ENCODE measurements at regions not wholly inside any gene's neighbourhood (a gene's known extent, or its start where the extent isn't known, plus 50 kb on each side); places are given as distances from the start of the nearest gene placed in this dataset.

DNA sequence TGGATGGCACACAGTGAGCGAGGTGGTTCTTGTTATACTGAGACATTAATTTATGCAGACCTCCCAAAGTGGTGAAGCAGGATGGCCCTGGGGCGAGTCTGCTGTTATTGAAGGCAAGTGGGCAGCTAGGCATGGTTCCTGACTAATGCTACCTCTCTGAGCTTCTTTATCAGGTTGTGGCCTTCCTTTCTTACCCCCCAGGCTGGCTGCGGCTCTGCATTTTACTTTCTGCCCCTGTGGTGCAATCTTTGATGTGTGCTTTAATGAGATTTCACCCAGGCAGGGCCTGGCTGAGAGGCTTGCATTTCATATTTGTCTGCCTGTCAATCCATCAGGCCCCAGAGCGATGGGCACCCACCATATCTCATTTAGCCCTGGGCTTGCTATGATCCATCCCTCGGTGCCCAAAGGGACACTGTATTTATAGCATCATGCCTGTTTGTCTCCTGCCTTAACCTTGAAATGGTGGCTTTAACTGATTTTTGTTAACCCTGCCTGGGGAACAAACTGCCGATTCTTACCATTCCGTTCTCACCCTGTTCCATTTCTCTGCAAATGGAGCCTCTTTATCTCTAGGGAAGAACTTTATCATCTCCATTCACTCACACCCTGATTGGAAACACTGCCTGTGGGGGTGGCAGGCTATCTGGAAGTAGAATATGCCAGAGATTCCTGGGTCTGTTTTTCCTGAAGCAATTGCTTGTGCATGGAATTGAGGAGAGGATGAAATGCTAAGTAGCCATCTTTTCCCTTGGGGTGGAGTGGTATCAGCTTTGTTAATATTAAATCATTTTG lies 316.2 kb upstream of the THSD7B start:
- no peak overlapping the region for H3K4me2 ChIP-seq
- no peaks in the 10 kb centered on the region for H3K9me3 ChIP-seq
- no peak for ATAC-seq
- no peak for FAIRE-seq
- 25% methylated on average over 7 of the region's 7 CpGs for WGBS (ENCODE audit: missing lambda C conversion rate)
- TF ChIP-seq EHF (CRISPR knock-in tag; IDR thresholded peaks at IDR 0.05) (no peak), NPAS2 (CRISPR knock-in tag; IDR thresholded peaks at IDR 0.05; ENCODE audit: borderline replicate concordance) (no peak), NR3C1 (IDR thresholded peaks at IDR 0.05) (no peak), CHD2 (IDR thresholded peaks at IDR 0.05; ENCODE audit: low read length, partially characterized antibody) (no peak), ZSCAN20 (CRISPR knock-in tag; IDR thresholded peaks at IDR 0.05) (no peak), EHMT2 (IDR thresholded peaks at IDR 0.05; ENCODE audit: low read depth) (no peak), JUNB (IDR thresholded peaks at IDR 0.05) (no peak), SMC3 (IDR thresholded peaks at IDR 0.05) (no peak), MYC (IDR thresholded peaks at IDR 0.05; ENCODE audit: borderline replicate concordance, low read length) (no peak)
- TF ChIP-seq, protein P1, sequence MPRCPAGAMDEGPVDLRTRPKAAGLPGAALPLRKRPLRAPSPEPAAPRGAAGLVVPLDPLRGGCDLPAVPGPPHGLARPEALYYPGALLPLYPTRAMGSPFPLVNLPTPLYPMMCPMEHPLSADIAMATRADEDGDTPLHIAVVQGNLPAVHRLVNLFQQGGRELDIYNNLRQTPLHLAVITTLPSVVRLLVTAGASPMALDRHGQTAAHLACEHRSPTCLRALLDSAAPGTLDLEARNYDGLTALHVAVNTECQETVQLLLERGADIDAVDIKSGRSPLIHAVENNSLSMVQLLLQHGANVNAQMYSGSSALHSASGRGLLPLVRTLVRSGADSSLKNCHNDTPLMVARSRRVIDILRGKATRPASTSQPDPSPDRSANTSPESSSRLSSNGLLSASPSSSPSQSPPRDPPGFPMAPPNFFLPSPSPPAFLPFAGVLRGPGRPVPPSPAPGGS (IDR thresholded peaks at IDR 0.05), result no peak
- TF ChIP-seq, protein P2, sequence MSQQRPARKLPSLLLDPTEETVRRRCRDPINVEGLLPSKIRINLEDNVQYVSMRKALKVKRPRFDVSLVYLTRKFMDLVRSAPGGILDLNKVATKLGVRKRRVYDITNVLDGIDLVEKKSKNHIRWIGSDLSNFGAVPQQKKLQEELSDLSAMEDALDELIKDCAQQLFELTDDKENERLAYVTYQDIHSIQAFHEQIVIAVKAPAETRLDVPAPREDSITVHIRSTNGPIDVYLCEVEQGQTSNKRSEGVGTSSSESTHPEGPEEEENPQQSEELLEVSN (IDR thresholded peaks at IDR 0.05; ENCODE audit: borderline replicate concordance, low read depth), result no peak
- TF ChIP-seq, protein P3, sequence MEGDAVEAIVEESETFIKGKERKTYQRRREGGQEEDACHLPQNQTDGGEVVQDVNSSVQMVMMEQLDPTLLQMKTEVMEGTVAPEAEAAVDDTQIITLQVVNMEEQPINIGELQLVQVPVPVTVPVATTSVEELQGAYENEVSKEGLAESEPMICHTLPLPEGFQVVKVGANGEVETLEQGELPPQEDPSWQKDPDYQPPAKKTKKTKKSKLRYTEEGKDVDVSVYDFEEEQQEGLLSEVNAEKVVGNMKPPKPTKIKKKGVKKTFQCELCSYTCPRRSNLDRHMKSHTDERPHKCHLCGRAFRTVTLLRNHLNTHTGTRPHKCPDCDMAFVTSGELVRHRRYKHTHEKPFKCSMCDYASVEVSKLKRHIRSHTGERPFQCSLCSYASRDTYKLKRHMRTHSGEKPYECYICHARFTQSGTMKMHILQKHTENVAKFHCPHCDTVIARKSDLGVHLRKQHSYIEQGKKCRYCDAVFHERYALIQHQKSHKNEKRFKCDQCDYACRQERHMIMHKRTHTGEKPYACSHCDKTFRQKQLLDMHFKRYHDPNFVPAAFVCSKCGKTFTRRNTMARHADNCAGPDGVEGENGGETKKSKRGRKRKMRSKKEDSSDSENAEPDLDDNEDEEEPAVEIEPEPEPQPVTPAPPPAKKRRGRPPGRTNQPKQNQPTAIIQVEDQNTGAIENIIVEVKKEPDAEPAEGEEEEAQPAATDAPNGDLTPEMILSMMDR (IDR thresholded peaks at IDR 0.05), result no peak
- ChIA-PET POLR2A (no interaction called here), CTCF (interaction anchor here (0.6 to 1.2 kb wide), 2 partner anchors 14 to 747 kb away, joined by 3 to 5 read pairs; no protein-coding TSS in a partner anchor)
- no peak overlapping the region for H3K4me3 ChIP-seq
- H3K4me1 ChIP-seq, result no peaks in the 10 kb centered on the region
- no peak for DNase-seq (ENCODE audit: low read depth in 1 of 2, low spot score in 1 of 2)
- no peak overlapping the region for H3K27ac ChIP-seq

DNA sequence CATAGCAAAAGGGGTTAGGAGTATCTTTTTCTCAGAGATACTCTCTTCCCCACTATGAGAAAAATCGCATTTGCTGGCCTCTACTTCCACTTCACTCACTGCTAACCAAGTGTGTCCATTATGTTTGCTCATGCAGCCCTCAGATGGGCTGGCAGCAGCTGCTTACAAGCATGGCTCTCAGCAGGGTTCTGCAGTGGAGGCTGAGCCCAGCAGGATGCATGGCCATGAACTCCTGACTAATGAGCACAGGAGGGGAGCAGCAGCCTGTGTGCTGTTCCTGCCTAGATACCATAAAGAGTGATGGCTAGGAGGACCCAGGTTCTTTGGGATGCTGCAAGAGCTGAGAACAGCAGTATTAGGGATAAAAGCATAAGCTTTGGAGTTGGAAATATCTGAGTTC lies 316.9 kb upstream of the THSD7B start:
- no peak for FAIRE-seq
- TF ChIP-seq, protein P2 (IDR thresholded peaks at IDR 0.05; ENCODE audit: borderline replicate concordance, low read depth), result no peak
- TF ChIP-seq, protein P4, sequence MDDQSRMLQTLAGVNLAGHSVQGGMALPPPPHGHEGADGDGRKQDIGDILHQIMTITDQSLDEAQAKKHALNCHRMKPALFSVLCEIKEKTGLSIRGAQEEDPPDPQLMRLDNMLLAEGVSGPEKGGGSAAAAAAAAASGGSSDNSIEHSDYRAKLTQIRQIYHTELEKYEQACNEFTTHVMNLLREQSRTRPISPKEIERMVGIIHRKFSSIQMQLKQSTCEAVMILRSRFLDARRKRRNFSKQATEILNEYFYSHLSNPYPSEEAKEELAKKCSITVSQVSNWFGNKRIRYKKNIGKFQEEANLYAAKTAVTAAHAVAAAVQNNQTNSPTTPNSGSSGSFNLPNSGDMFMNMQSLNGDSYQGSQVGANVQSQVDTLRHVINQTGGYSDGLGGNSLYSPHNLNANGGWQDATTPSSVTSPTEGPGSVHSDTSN (IDR thresholded peaks at IDR 0.05), result no peak
- TF ChIP-seq MYC (IDR thresholded peaks at IDR 0.05; ENCODE audit: borderline replicate concordance, low read length) (no peak), MAFK (IDR thresholded peaks at IDR 0.05; ENCODE audit: partially characterized antibody) (no peak), POLR2A (IDR thresholded peaks at IDR 0.05; ENCODE audit: low read length) (no peak), NR3C1 (IDR thresholded peaks at IDR 0.05) (no peak), FOSB (CRISPR knock-in tag; IDR thresholded peaks at IDR 0.05) (no peak), CBX2 (IDR thresholded peaks at IDR 0.05; ENCODE audit: borderline replicate concordance, low read depth) (no peak), TP53 (CRISPR knock-in tag; IDR thresholded peaks at IDR 0.05) (no peak), HEYL (CRISPR knock-in tag; IDR thresholded peaks at IDR 0.05) (no peak), EP300 (IDR thresholded peaks at IDR 0.05) (no peak), FOXS1 (CRISPR knock-in tag; IDR thresholded peaks at IDR 0.05) (no peak), NPAS2 (CRISPR knock-in tag; IDR thresholded peaks at IDR 0.05; ENCODE audit: borderline replicate concordance) (no peak), KDM5A (IDR thresholded peaks at IDR 0.05) (no peak), EHMT2 (IDR thresholded peaks at IDR 0.05; ENCODE audit: low read depth) (no peak), ESRRA (IDR thresholded peaks at IDR 0.05; ENCODE audit: borderline replicate concordance, low read length) (no peak)
- TF ChIP-seq, protein P5, sequence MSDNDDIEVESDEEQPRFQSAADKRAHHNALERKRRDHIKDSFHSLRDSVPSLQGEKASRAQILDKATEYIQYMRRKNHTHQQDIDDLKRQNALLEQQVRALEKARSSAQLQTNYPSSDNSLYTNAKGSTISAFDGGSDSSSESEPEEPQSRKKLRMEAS (IDR thresholded peaks at IDR 0.05), result no peak
- TF ChIP-seq, protein P6, sequence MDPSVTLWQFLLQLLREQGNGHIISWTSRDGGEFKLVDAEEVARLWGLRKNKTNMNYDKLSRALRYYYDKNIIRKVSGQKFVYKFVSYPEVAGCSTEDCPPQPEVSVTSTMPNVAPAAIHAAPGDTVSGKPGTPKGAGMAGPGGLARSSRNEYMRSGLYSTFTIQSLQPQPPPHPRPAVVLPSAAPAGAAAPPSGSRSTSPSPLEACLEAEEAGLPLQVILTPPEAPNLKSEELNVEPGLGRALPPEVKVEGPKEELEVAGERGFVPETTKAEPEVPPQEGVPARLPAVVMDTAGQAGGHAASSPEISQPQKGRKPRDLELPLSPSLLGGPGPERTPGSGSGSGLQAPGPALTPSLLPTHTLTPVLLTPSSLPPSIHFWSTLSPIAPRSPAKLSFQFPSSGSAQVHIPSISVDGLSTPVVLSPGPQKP (IDR thresholded peaks at IDR 0.05; ENCODE audit: low read depth, low read length), result no peak
- TF ChIP-seq, protein P7, sequence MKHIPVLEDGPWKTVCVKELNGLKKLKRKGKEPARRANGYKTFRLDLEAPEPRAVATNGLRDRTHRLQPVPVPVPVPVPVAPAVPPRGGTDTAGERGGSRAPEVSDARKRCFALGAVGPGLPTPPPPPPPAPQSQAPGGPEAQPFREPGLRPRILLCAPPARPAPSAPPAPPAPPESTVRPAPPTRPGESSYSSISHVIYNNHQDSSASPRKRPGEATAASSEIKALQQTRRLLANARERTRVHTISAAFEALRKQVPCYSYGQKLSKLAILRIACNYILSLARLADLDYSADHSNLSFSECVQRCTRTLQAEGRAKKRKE (CRISPR knock-in tag; IDR thresholded peaks at IDR 0.05; ENCODE audit: low read depth), result no peak
- TF ChIP-seq, protein P8, sequence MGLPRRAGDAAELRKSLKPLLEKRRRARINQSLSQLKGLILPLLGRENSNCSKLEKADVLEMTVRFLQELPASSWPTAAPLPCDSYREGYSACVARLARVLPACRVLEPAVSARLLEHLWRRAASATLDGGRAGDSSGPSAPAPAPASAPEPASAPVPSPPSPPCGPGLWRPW (IDR thresholded peaks at IDR 0.05), result no peak
- Histone ChIP-seq H3K4me1 (no peaks in the 10 kb centered on the region), H3K9me3 (no peaks in the 10 kb centered on the region), H3K27ac (no peak overlapping the region), H3K4me2 (no peak overlapping the region), H3K4me3 (no peak overlapping the region)
- ChIA-PET CTCF (interaction anchor here (1.2 kb wide), 1 partner anchor 15 kb away, joined by 3 read pairs; no protein-coding TSS in a partner anchor), POLR2A (no interaction called here)
- no peak for DNase-seq (ENCODE audit: low read depth in 1 of 2, low spot score in 1 of 2)
- ATAC-seq, result no peak
- WGBS (ENCODE audit: missing lambda C conversion rate), result 18% methylated on average over 1 of the region's 1 CpG

Data from A549 (cell line).